GM06990 (cell line): ENCODE measurements at regions not wholly inside any gene's neighbourhood (a gene's known extent, or its start where the extent isn't known, plus 50 kb on each side); places are given as distances from the start of the nearest gene placed in this dataset.
A peak's percentile ranks its signal among the peaks of the same experiment; 100 is the strongest.

Experiments
- DNase-seq: peaks from one replicate; pipeline ENCODE4 v3.0.0-alpha.2; 2011; ENCODE audit not compliant: insufficient read length; ENCODE audit errors: extremely low read depth
- H3K27me3 ChIP-seq: replicated peaks from 2 replicates; pipeline ENCODE4 v1.6.0; 2011; ENCODE audit warnings: low read length; ENCODE audit not compliant: control insufficient read depth, insufficient read depth
- H3K36me3 ChIP-seq: 2 replicates; pipeline ENCODE4 v1.5.1; 2011; ENCODE audit warnings: low read length; ENCODE audit not compliant: control insufficient read depth, insufficient read depth
- H3K4me3 ChIP-seq: replicated peaks from 2 replicates; pipeline ENCODE4 v1.5.1; 2011; ENCODE audit warnings: low read depth, mild to moderate bottlenecking, control low read depth, low read length
- TF ChIP-seq, protein P1 (sequence below): IDR thresholded peaks from 2 replicates; pipeline ENCODE4 v1.5.1; 2011; ENCODE audit warnings: low read length, control low read depth, mild to moderate bottlenecking, inconsistent platforms; ENCODE audit not compliant: insufficient read depth, poor library complexity, severe bottlenecking

DNA sequence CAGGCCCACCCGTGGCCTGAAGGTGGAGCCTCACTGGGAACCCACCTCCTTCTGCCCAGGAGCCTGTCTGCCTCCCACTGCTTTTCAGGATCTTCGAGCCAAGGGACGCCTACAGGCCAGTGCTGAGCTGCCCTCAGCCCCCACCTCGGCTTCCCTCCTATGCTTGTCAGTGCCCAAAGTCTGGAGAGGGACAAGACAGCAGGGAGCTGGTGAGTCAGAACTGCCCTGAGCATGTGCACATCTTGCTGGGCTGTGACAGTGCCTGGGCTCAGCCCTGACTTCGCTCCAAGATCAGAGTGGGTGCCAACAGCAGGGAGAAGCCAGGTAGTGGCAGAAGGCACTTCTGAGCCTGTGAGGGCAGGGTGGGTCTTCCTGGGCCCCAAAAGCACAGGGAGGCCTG, 286.8 kb downstream of the AEBP2 start:
- TF ChIP-seq, protein P1, sequence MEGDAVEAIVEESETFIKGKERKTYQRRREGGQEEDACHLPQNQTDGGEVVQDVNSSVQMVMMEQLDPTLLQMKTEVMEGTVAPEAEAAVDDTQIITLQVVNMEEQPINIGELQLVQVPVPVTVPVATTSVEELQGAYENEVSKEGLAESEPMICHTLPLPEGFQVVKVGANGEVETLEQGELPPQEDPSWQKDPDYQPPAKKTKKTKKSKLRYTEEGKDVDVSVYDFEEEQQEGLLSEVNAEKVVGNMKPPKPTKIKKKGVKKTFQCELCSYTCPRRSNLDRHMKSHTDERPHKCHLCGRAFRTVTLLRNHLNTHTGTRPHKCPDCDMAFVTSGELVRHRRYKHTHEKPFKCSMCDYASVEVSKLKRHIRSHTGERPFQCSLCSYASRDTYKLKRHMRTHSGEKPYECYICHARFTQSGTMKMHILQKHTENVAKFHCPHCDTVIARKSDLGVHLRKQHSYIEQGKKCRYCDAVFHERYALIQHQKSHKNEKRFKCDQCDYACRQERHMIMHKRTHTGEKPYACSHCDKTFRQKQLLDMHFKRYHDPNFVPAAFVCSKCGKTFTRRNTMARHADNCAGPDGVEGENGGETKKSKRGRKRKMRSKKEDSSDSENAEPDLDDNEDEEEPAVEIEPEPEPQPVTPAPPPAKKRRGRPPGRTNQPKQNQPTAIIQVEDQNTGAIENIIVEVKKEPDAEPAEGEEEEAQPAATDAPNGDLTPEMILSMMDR: no peak
- H3K36me3 ChIP-seq: no peaks in the 10 kb centered on the region
- DNase-seq: no peak
- H3K4me3 ChIP-seq: no peak overlapping the region
- no peaks in the 10 kb centered on the region for H3K27me3 ChIP-seq

DNA sequence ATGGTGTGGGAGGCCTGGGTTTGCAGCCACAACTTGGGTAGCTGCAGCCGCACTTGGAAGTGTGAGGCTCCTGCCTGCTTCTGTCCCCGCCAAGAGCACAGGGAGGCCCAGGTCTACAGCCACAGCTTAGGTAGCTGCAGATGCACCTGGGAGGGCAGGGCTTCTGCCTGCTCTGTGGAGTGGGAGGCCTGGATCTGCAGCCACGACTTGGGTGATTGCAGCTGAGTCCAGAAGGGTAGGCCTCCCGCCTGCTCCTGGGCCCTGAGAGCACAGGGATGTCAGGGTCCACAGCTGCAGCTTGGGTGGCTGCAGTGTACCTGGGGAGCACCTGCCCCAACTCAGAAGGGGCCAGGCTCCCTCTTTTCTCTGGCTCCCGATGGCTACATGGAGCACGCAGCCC, 287.3 kb downstream of the AEBP2 start:
- Histone ChIP-seq H3K4me3 (no peak overlapping the region), H3K36me3 (no peaks in the 10 kb centered on the region), H3K27me3 (no peaks in the 10 kb centered on the region)
- TF ChIP-seq, protein P1: no peak
- no peak for DNase-seq

DNA sequence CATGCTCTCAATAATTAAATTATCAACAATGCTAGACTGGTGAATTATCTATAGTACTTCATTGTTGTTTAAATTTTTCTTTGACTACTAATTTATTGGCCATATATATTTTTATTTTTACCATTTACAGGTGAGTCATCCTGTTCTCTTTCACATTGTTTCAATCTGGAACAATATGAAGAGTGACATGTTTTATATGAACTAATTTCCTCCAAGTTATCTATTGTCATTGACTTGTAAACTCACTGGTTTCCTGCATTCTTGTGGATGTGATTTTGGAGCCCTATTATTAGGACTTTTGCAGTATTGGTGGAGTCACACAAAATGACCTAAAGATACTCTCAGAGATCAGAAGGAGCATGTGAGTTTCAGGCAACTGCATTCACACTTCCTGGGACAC, 297.7 kb downstream of the AEBP2 start:
- TF ChIP-seq, protein P1: no peak
- H3K27me3 ChIP-seq: no peaks in the 10 kb centered on the region
- no peak overlapping the region for H3K4me3 ChIP-seq
- H3K36me3 ChIP-seq: no peaks in the 10 kb centered on the region
- DNase-seq: no peak

DNA sequence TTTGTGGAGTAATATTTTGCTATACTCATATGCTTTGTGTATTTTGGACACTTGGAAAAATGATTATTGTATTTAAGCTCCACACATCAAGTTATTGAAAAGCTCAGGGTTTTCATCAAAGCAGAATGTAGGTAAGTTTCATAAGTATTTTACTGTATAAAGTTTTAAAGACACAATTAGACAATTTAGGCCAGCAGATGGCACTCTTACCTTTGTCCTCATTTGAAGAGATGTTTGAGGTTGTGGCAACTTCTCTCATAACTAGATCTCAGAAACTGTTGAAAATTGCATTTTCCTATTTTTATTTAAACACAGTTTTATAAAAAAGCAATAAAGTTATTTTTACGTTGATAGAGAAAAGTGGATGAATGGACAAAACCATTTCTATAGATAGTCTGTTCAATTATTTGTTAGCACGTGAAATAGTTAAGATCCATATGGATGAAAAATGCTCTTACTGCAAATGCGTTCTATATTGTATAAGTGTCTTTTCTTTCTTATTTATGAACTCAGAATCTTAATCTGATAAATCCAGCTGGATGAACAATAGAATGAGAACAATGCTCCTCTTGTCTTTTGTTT, 300.0 kb downstream of the AEBP2 start:
- TF ChIP-seq, protein P1: peak; percentile 41
- H3K4me3 ChIP-seq: no peak overlapping the region

DNA sequence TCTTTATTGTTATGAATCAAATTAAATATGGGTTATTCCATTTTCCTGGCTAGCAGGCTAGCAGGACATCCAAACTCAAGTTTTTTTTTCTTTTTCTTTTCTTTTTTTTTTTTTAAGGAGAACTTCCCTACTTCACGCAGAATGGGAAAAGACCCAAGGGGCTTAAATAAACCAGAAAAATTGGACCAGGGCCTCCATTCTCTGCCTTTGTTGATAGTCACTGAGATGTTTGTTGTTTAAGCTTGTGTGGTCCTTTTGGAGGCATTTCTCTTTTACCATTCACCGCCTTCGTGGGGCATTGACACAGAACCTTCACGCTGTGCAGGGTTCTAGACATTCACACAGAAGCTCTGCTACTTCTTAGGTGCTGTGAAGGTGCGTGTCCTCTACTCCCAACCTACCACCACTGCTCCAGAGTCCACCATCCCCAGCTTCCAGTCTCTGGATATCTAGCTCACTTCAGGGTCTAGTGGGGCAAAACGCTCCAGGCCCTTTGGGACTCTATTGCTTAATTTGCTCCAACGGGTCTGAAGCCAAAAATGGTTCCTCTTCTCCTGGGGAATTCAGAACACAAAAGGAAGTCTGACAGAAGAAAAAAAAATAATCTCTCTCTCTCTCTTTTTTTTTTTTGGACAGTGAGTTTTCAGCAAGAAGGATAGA, 301.3 kb downstream of the AEBP2 start:
- Histone ChIP-seq H3K4me3 (no peak overlapping the region), H3K27me3 (no peaks in the 10 kb centered on the region), H3K36me3 (no peaks in the 10 kb centered on the region)
- no peak for DNase-seq
- TF ChIP-seq, protein P1: no peak

More for the DNA sequence above, 300.0 kb downstream of the AEBP2 start:
- H3K36me3 ChIP-seq: no peaks in the 10 kb centered on the region
- no peaks in the 10 kb centered on the region for H3K27me3 ChIP-seq
- peak; percentile 9 for DNase-seq
